KMS-11 (cell line): ENCODE measurements at regions not wholly inside any gene's neighbourhood (a gene's known extent, or its start where the extent isn't known, plus 50 kb on each side); places are given as distances from the start of the nearest gene placed in this dataset.

ENCODE experiments used
- H2AFZ ChIP-seq: fragments of 200-600 bp; sonication (generic); 2 replicates; pipeline ENCODE4 v1.6.1; 2016; ENCODE audit warnings: antibody characterized with exemption, mixed run types, low read depth
- H3K27ac ChIP-seq: fragments of 200-600 bp; sonication (generic); 2 replicates; pipeline ENCODE4 v1.6.1; 2016; ENCODE audit warnings: mild to moderate bottlenecking, mixed run types
- H3K27me3 ChIP-seq: fragments of 200-600 bp; sonication (generic); 2 replicates; pipeline ENCODE4 v1.6.1; 2017; ENCODE audit warnings: mild to moderate bottlenecking, low read depth, mixed run types, moderate library complexity; ENCODE audit not compliant: insufficient read depth
- H3K36me3 ChIP-seq: fragments of 200-600 bp; sonication (generic); 2 replicates; pipeline ENCODE4 v1.6.1; 2017; ENCODE audit warnings: mild to moderate bottlenecking, mixed run types; ENCODE audit not compliant: insufficient read depth
- H3K4me1 ChIP-seq: fragments of 200-600 bp; sonication (generic); 2 replicates; pipeline ENCODE4 v1.6.1; 2016; ENCODE audit warnings: mild to moderate bottlenecking, low read depth, mixed run types; ENCODE audit not compliant: poor library complexity, severe bottlenecking
- H3K4me2 ChIP-seq: fragments of 200-600 bp; sonication (generic); 2 replicates; pipeline ENCODE4 v1.7.0; 2016; ENCODE audit warnings: mild to moderate bottlenecking, mixed run types
- H3K4me3 ChIP-seq: fragments of 200-600 bp; sonication (generic); IDR thresholded peaks from 2 replicates; pipeline ENCODE4 v1.6.1; 2017; ENCODE audit warnings: low read depth, low read length, mixed read lengths; ENCODE audit not compliant: insufficient read depth
- H3K79me2 ChIP-seq: fragments of 200-600 bp; sonication (generic); 2 replicates; pipeline ENCODE4 v1.6.1; 2016; ENCODE audit warnings: low read depth, mixed run types; ENCODE audit not compliant: insufficient read depth
- H3K9ac ChIP-seq: fragments of 200-600 bp; sonication (generic); 2 replicates; pipeline ENCODE4 v1.6.1; 2016; ENCODE audit warnings: mild to moderate bottlenecking, mixed run types
- H4K20me1 ChIP-seq: fragments of 200-600 bp; sonication (generic); 2 replicates; pipeline ENCODE4 v1.6.1; 2016; ENCODE audit warnings: mild to moderate bottlenecking, mixed run types; ENCODE audit not compliant: insufficient read depth
- TF ChIP-seq, protein P1 (sequence below): fragments of 200-600 bp; sonication (generic); conservative IDR thresholded peaks from 2 replicates; pipeline ENCODE4 v1.6.1; 2017; ENCODE audit warnings: low read depth, mild to moderate bottlenecking, antibody characterized with exemption, low read length, moderate library complexity, mixed read lengths

DNA sequence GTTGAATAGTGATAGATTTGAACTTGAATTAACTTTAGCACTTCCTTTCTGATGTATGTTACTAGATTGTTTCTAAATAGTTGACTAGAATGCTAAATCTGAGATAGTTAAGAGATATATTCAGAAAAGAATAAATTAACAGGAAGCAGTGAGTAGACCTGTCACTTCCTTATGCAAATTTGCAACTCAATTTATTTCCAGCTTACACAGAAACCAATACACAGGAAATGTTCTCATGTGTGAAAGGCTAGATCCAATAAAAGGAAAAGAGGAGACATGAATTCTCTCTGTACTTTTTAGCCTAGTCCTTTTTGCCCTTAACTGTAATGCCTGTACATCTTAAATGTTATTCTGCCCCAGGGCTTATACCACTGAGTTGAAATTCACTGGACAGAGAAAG lies 522.3 kb downstream of the COL11A1 start:
- H3K27ac ChIP-seq = no peak overlapping the region
- H3K36me3 ChIP-seq = no peaks in the 10 kb centered on the region
- no peak overlapping the region for H2AFZ ChIP-seq
- TF ChIP-seq, protein P1, sequence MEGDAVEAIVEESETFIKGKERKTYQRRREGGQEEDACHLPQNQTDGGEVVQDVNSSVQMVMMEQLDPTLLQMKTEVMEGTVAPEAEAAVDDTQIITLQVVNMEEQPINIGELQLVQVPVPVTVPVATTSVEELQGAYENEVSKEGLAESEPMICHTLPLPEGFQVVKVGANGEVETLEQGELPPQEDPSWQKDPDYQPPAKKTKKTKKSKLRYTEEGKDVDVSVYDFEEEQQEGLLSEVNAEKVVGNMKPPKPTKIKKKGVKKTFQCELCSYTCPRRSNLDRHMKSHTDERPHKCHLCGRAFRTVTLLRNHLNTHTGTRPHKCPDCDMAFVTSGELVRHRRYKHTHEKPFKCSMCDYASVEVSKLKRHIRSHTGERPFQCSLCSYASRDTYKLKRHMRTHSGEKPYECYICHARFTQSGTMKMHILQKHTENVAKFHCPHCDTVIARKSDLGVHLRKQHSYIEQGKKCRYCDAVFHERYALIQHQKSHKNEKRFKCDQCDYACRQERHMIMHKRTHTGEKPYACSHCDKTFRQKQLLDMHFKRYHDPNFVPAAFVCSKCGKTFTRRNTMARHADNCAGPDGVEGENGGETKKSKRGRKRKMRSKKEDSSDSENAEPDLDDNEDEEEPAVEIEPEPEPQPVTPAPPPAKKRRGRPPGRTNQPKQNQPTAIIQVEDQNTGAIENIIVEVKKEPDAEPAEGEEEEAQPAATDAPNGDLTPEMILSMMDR = no peak
- no peak overlapping the region for H3K9ac ChIP-seq
- no peak overlapping the region for H3K4me2 ChIP-seq
- H3K79me2 ChIP-seq = no peaks in the 10 kb centered on the region
- no peak overlapping the region for H3K4me3 ChIP-seq
- H3K27me3 ChIP-seq = no peaks in the 10 kb centered on the region
- no peaks in the 10 kb centered on the region for H4K20me1 ChIP-seq
- no peaks in the 10 kb centered on the region for H3K4me1 ChIP-seq

- Histone ChIP-seq H3K4me3 (no peak overlapping the region), H3K4me1 (no peaks in the 10 kb centered on the region), H3K36me3 (no peaks in the 10 kb centered on the region), H3K4me2 (no peak overlapping the region), H3K27ac (no peak overlapping the region), H3K9ac (no peak overlapping the region), H2AFZ (no peak overlapping the region), H4K20me1 (no peaks in the 10 kb centered on the region), H3K79me2 (no peaks in the 10 kb centered on the region), H3K27me3 (no peaks in the 10 kb centered on the region)
- TF ChIP-seq, protein P1 = no peak
Measured at GRCh38 chr1:102580806-102581205, 527.5 kb downstream of the COL11A1 start.

- TF ChIP-seq, protein P1 = no peak
- H2AFZ ChIP-seq = no peak overlapping the region
- H3K4me1 ChIP-seq = no peaks in the 10 kb centered on the region
- H3K9ac ChIP-seq = no peak overlapping the region
- no peaks in the 10 kb centered on the region for H3K36me3 ChIP-seq
- H3K4me2 ChIP-seq = no peak overlapping the region
- no peak overlapping the region for H3K27ac ChIP-seq
- no peaks in the 10 kb centered on the region for H3K27me3 ChIP-seq
- no peaks in the 10 kb centered on the region for H4K20me1 ChIP-seq
- H3K4me3 ChIP-seq = no peak overlapping the region
- H3K79me2 ChIP-seq = no peaks in the 10 kb centered on the region
Measured at GRCh38 chr1:102578804-102579203, 529.5 kb downstream of the COL11A1 start.

GRCh38 chr1:102572637-102573036 lies 535.7 kb downstream of the COL11A1 start:
- H2AFZ ChIP-seq = no peak overlapping the region
- TF ChIP-seq, protein P1 = no peak
- H4K20me1 ChIP-seq = no peaks in the 10 kb centered on the region
- no peaks in the 10 kb centered on the region for H3K79me2 ChIP-seq
- H3K27me3 ChIP-seq = no peaks in the 10 kb centered on the region
- no peak overlapping the region for H3K4me2 ChIP-seq
- no peaks in the 10 kb centered on the region for H3K4me1 ChIP-seq
- H3K9ac ChIP-seq = no peak overlapping the region
- H3K27ac ChIP-seq = no peak overlapping the region
- no peak overlapping the region for H3K4me3 ChIP-seq
- no peaks in the 10 kb centered on the region for H3K36me3 ChIP-seq

GRCh38 chr1:102566182-102566581 lies 542.1 kb downstream of the COL11A1 start:
- Histone ChIP-seq H2AFZ (no peak overlapping the region), H3K79me2 (no peaks in the 10 kb centered on the region), H3K4me3 (no peak overlapping the region), H3K9ac (no peak overlapping the region), H3K27me3 (no peaks in the 10 kb centered on the region), H3K27ac (no peak overlapping the region), H4K20me1 (no peaks in the 10 kb centered on the region), H3K4me2 (no peak overlapping the region), H3K36me3 (no peaks in the 10 kb centered on the region), H3K4me1 (no peaks in the 10 kb centered on the region)
- TF ChIP-seq, protein P1 = no peak
